Astrocyte (in vitro differentiated cells and primary cell): ENCODE measurements at regions not wholly inside any gene's neighbourhood (a gene's known extent, or its start where the extent isn't known, plus 50 kb on each side); places are given as distances from the start of the nearest gene placed in this dataset.

ENCODE experiments used
- CTCF ChIP-seq: IDR thresholded peaks from 2 replicates; pipeline ENCODE4 v1.5.1; 2011; ENCODE audit warnings: low read depth, mild to moderate bottlenecking, inconsistent platforms, low read length, moderate library complexity; ENCODE audit not compliant: insufficient read depth
- EZH2 ChIP-seq: IDR thresholded peaks from 2 replicates; pipeline ENCODE4 v1.6.1; 2012; ENCODE audit warnings: mild to moderate bottlenecking, low read length, inconsistent platforms; ENCODE audit not compliant: insufficient read depth

DNA sequence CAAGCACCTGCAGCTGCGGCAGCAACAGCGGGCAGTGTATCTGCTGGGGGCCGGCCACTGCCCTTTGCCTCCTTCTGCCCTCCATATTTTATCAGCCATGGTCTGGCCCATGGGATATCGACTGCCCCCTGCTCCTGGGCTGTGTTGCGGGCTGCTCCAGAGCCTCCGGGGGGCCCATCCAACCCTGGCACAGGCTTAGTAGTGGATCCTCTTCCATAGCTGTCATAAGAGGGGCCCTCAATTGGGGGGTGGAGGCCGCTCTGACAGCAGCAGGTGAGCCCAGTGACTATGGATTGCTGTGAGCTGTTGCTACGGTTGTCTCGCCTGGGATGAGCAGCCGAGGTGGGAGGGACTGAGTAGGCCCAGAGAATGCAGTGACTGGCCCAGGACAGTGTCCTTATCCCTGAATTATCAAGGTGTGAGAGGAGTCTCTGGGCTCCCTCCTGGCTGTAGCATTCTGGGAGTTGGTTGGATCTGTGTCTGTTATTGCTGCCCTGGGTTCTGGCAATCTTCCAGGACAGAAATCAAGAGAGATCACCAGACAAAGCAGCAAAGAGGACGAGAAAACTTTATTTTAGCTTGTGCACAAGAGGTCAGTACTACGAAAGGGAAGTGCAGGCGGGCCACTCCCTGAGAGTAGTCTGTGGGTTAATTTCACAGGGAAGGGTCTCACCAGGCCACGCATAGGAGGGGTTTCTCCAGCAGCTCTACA lies 145.1 kb downstream of the ASB1 start:
- TF ChIP-seq EZH2 (no peak), CTCF (no peak)
